Coronary artery (tissue), 2 donors: ENCODE measurements at regions not wholly inside any gene's neighbourhood (a gene's known extent, or its start where the extent isn't known, plus 50 kb on each side); places are given as distances from the start of the nearest gene placed in this dataset.

Experiments used
- DNase-seq: peaks from one replicate; pipeline ENCODE4 v3.0.0-alpha.2; 2017; ENCODE audit warnings: low spot score
- H3K27ac ChIP-seq, 2 donors: fragments of 200-600 bp; sonication (generic); one replicate each; pipeline ENCODE4 v1.5.1; 2016 to 2019
- H3K4me3 ChIP-seq: fragments of 200-600 bp; sonication (generic); 2 replicates; pipeline ENCODE4 v1.5.1; 2016; ENCODE audit warnings: mild to moderate bottlenecking, moderate library complexity
- TF ChIP-seq, protein P1 (sequence below): fragments of 200-600 bp; sonication (generic); IDR thresholded peaks from one replicate; pipeline ENCODE4 v1.5.1; 2019; ENCODE audit warnings: antibody characterized with exemption

DNA sequence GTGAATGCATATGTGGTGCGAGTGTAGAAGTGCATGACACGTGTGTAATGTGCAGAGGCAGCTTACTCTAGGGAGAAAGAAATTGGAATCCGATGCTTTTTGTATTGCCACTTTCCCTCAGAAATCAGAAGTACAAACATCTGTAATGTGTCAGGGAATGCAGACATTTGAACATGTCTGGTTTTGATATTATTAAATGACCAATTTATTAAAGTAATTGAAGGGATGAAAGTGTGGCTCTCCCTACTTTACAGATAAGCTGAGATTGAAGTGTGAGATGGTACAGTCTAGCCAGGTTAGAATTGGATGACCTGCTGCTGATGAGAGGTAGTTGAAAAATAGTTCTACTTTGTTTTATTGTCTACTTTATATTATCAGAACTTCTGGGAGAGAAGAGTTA, 74.5 kb upstream of the NT5C1B start:
- Histone ChIP-seq H3K27ac (no peak overlapping the region), H3K4me3 (no peak overlapping the region)
- DNase-seq = no peak
- TF ChIP-seq, protein P1, sequence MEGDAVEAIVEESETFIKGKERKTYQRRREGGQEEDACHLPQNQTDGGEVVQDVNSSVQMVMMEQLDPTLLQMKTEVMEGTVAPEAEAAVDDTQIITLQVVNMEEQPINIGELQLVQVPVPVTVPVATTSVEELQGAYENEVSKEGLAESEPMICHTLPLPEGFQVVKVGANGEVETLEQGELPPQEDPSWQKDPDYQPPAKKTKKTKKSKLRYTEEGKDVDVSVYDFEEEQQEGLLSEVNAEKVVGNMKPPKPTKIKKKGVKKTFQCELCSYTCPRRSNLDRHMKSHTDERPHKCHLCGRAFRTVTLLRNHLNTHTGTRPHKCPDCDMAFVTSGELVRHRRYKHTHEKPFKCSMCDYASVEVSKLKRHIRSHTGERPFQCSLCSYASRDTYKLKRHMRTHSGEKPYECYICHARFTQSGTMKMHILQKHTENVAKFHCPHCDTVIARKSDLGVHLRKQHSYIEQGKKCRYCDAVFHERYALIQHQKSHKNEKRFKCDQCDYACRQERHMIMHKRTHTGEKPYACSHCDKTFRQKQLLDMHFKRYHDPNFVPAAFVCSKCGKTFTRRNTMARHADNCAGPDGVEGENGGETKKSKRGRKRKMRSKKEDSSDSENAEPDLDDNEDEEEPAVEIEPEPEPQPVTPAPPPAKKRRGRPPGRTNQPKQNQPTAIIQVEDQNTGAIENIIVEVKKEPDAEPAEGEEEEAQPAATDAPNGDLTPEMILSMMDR = no peak

DNA sequence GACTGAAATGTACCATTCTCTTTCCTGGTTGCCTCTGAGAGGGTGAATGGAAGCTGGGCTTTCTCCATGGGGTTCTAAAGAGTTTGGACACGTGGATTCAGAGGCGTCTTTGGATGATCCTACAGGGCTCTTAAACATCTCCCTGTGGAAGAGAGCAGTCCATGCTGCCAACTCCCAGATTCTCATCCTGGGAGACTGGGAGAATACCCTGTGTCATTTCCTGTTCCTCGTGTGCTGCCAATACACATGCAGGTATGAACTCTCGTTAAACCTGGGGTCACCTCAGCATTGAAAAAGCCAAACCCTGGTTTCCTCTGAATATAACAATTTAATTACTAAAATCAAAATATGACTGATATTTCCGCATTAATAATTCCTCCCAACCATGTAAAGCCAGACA, 73.3 kb upstream of the NT5C1B start:
- DNase-seq = no peak
- Histone ChIP-seq H3K4me3 (no peak overlapping the region), H3K27ac (no peak overlapping the region)
- TF ChIP-seq, protein P1 = no peak

DNA sequence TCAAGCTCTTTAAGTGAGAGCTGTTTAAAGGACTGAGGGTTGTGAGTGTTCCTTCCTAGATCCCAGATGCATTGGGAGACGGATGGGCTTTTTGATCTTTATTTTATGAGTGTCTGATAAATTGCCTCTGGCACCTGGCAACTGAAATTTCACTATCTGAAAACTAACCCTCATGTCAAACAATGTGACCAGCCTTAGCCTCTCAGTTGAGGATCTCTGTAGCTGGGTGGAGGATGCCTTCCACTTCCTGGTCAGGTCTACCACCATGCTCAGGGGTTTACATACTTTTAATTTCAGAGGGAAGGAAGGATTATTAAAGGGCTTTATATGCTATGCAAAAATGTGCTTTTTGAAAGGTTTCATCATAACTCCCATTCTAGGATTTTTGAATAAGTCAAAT, 70.5 kb upstream of the NT5C1B start:
- TF ChIP-seq, protein P1 = no peak
- no peak for DNase-seq
- Histone ChIP-seq H3K4me3 (no peak overlapping the region), H3K27ac (no peak overlapping the region)

DNA sequence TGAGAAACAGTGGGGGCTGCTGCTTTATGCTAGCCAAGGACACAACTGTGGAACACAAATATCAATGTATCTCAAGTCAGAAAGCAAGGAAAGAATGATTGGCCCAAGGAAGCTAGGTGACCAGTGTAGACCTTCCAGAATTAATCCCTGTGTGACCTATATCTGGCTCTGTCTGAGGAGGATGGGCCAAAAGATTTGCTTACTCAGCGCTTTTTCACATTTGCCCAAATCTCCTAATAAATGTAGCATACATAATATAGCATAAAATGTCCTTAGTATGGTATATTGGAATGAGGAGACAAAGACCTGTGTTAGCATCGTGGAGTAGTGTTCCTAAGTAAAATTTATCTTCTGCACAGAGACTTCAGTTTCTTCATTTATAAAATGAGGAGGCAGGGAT, 66.7 kb upstream of the NT5C1B start:
- Histone ChIP-seq H3K27ac (no peak overlapping the region), H3K4me3 (no peak overlapping the region)

DNA sequence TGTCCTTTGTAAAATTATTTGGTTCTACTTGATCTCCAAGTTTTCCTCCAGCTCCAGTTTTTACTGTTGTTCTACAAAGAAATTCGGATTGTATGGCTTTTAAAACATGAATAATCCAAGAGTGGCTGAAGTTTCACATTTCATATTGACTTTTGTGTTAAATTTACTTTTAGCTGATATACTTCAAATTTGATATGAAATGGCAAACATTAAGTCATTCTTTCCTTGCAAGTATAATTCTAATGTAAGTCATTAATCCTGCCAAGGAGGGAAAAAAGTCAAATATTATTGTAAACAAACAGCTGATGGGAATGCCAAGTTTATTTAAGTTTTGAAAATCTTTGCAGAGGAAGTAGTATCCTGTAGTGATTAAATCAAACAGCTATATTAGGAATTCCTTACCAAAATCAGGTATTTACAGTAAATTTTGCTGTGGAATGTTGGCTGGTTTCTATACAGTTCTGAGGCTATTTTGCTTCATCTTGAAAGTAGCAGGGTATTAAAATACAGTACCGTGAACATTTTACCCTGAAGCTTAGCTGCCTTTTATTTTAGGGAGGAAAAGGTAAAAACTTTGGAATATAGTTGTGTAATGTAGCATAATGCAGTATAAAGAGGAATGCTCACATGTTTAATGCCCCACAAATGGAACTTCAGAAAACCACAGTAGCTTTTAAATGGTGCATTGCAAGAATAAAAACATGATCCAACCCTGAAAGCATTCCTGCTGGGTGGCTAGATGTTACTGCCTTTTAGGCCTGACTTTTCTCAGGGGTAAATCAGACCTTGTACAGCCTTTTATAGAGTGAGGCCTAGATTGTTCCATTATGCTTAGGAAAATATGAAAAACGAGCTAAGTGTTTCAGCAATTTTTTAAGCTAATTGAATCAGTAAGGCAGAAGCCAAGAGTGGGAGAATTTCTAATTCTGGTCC, 62.7 kb upstream of the NT5C1B start:
- no peak for DNase-seq
- peak overlapping the region; percentile 27 to 42 for H3K27ac ChIP-seq
- TF ChIP-seq, protein P1 = no peak
- no peak overlapping the region for H3K4me3 ChIP-seq

More for the DNA sequence above, 66.7 kb upstream of the NT5C1B start:
- DNase-seq = no peak
- TF ChIP-seq, protein P1 = no peak

DNA sequence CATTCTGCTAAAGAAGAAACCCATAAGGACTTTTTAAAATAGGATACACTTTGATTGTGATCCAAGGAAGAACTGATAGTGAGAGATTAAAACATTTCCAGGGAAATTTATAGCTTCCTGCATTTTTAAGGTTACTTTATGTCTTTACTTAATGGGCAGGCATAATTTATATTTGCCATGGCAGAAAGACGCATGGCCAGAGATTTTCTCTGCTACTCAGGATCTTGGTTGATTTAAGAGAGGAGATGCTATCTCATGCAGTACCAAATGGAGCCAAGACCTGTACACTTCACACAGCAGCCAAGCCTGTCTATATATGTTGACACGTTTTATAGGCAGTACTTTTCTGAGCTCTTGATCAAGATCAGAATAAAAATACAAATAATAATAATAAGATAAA, 60.9 kb upstream of the NT5C1B start:
- Histone ChIP-seq H3K27ac (no peak overlapping the region), H3K4me3 (no peak overlapping the region)
- TF ChIP-seq, protein P1 = no peak
- DNase-seq = no peak
